T-cell (primary cell): ENCODE measurements at regions not wholly inside any gene's neighbourhood (a gene's known extent, or its start where the extent isn't known, plus 50 kb on each side); places are given as distances from the start of the nearest gene placed in this dataset.

Source experiments
- ATAC-seq, 4 experiments: fragments of 200-7000 bp in 3 of 4; fragments of 150-1000 bp in 1 of 4; cut with Tn5 transposase; replicated peaks in 1 of 4; 1 replicate in 3 of 4; 2 replicates in 1 of 4; pipeline ENCODE4 v1.10.0; 2021; ENCODE audit warnings: moderate library complexity in 3 of 4, mild to moderate bottlenecking in 2 of 4, moderate number of reproducible peaks in 1 of 4
- CTCF ChIA-PET, 2 donors: fragments of 300-600 bp; sonication (Branson Sonifier 250); formaldehyde crosslinking; loops; one replicate each; lab custom pipeline; 2022; ENCODE audit warnings: antibody characterized with exemption in 2 of 2; lab: Charles Lee
- POLR2A ChIA-PET, 2 donors: fragments of 300-600 bp; sonication (Branson Sonifier 250); formaldehyde crosslinking; loops; one replicate each; lab custom pipeline; 2022; ENCODE audit warnings: antibody characterized with exemption in 2 of 2; lab: Charles Lee
- DNase-seq, 35 experiments: peaks; one replicate each; pipeline versions ENCODE4 v3.0.0 to v3.0.0-alpha.2; 2013 to 2023
- H3K27ac ChIP-seq: one replicate; pipeline ENCODE4 v1.5.1; 2013; ENCODE audit warnings: low read length
- H3K27me3 ChIP-seq, 2 experiments: replicated peaks in 1 of 2; 1 replicate in 1 of 2; 2 replicates in 1 of 2; pipeline versions ENCODE4 v1.6.1 to v1.7.0; 2013; ENCODE audit warnings: low read length in 1 of 2, mixed read lengths in 1 of 2; ENCODE audit not compliant: control insufficient read depth in 2 of 2, insufficient read depth in 2 of 2; ENCODE audit errors: extremely low read depth in 1 of 2
- H3K36me3 ChIP-seq, 2 donors: 1 replicate in 1 of 2; 2 replicates in 1 of 2; pipeline versions ENCODE4 v1.6.1 to v1.7.0; 2013; ENCODE audit warnings: low read length in 1 of 2; ENCODE audit not compliant: control insufficient read depth in 2 of 2, insufficient read depth in 1 of 2; ENCODE audit errors: extremely low read depth in 1 of 2
- H3K4me1 ChIP-seq, 2 experiments: 1 replicate in 1 of 2; 2 replicates in 1 of 2; pipeline versions ENCODE4 v1.6.1 to v1.7.0; 2013; ENCODE audit warnings: low read length in 2 of 2, mixed read lengths in 1 of 2; ENCODE audit not compliant: insufficient read depth in 2 of 2, control insufficient read depth in 1 of 2; ENCODE audit errors: extremely low read depth in 1 of 2
- H3K4me3 ChIP-seq, 2 donors: 1 replicate in 1 of 2; 2 replicates in 1 of 2; pipeline versions ENCODE4 v1.5.1 to v1.7.0; 2013; ENCODE audit warnings: mild to moderate bottlenecking in 2 of 2, low read length in 1 of 2, moderate library complexity in 1 of 2; ENCODE audit not compliant: control insufficient read depth in 1 of 2; ENCODE audit errors: extremely low read depth in 1 of 2
- H3K9me3 ChIP-seq: 2 replicates; pipeline ENCODE4 v1.7.0; 2013
- H3K27ac Mint-ChIP-seq, 2 donors: one replicate each; pipeline ENCODE4 v1.8.0; 2020 to 2021; ENCODE audit warnings: mild to moderate bottlenecking in 2 of 2, mixed read lengths in 2 of 2
- H3K27me3 Mint-ChIP-seq, 2 donors: one replicate each; pipeline ENCODE4 v1.8.0; 2021 to 2022; ENCODE audit warnings: mixed read lengths in 2 of 2
- H3K36me3 Mint-ChIP-seq: one replicate; pipeline ENCODE4 v1.8.0; 2021; ENCODE audit warnings: mixed read lengths
- H3K4me1 Mint-ChIP-seq, 3 donors: one replicate each; pipeline ENCODE4 v1.8.0; 2020 to 2022; ENCODE audit warnings: mixed read lengths in 3 of 3, mild to moderate bottlenecking in 1 of 3
- H3K4me3 Mint-ChIP-seq, 3 donors: one replicate each; pipeline ENCODE4 v1.8.0; 2020 to 2022; ENCODE audit warnings: mild to moderate bottlenecking in 3 of 3, mixed read lengths in 3 of 3, moderate library complexity in 3 of 3
- H3K9me3 Mint-ChIP-seq, 3 donors: one replicate each; pipeline ENCODE4 v1.8.0; 2020 to 2022; ENCODE audit warnings: mixed read lengths in 3 of 3
- WGBS: methylation state at CpG from one replicate; pipeline ENCODE4 v1.1.5; 2013; ENCODE audit warnings: missing lambda C conversion rate; ENCODE audit not compliant: insufficient coverage; 5-methylcytosine and 5-hydroxymethylcytosine counted together

- peak overlapping the region in 1 of 2 donors; percentile 36 for H3K27ac Mint-ChIP-seq
Measured at GRCh38 chr6:148147463-148147830, 195.2 kb upstream of the SASH1 start.

GRCh38 chr6:148151896-148152643 lies 190.6 kb upstream of the SASH1 start:
- no peak for ATAC-seq
- no peaks in the 10 kb centered on the region for H3K4me1 ChIP-seq
- no peak overlapping the region for H3K27ac ChIP-seq
- no peaks in the 10 kb centered on the region for H3K36me3 Mint-ChIP-seq
- peaks cover 1% of the 10 kb centered on the region in 3 donors for H3K4me1 Mint-ChIP-seq
- CTCF ChIA-PET: interaction anchor here in 1 of 2 donors (0.7 kb wide), 1 partner anchor 73 kb away, joined by 3 read pairs; no protein-coding TSS in a partner anchor
- peaks cover 0 to 17% of the 10 kb centered on the region in 2 donors for H3K27me3 Mint-ChIP-seq
- no peak overlapping the region for H3K4me3 ChIP-seq
- peaks cover 2% of the 10 kb centered on the region in 2 experiments for H3K27me3 ChIP-seq
- DNase-seq: no peak
- no peak overlapping the region for H3K4me3 Mint-ChIP-seq
- POLR2A ChIA-PET: no interaction called here
- H3K9me3 Mint-ChIP-seq: no peaks in the 10 kb centered on the region
- 98% methylated on average over 6 of the region's 6 CpGs for WGBS
- no peaks in the 10 kb centered on the region for H3K9me3 ChIP-seq
- no peak overlapping the region for H3K27ac Mint-ChIP-seq
- H3K36me3 ChIP-seq: no peaks in the 10 kb centered on the region

More at GRCh38 chr6:148147463-148147830, 195.2 kb upstream of the SASH1 start:
- no peak overlapping the region for H3K4me3 ChIP-seq
- peaks cover 0 to 9% of the 10 kb centered on the region in 2 experiments for H3K4me1 ChIP-seq
- peaks cover 7 to 20% of the 10 kb centered on the region in 2 donors for H3K27me3 Mint-ChIP-seq
- H3K9me3 Mint-ChIP-seq: no peaks in the 10 kb centered on the region
- H3K36me3 ChIP-seq: no peaks in the 10 kb centered on the region
- peaks cover 7 to 16% (median 13%) of the 10 kb centered on the region in 3 donors for H3K4me1 Mint-ChIP-seq
- H3K27ac ChIP-seq: no peak overlapping the region
- WGBS: 100% methylated on average over 1 of the region's 3 CpGs
- DNase-seq: no peak
- ATAC-seq: no peak
- POLR2A ChIA-PET: interaction anchor here in 1 of 2 donors (0.6 to 0.9 kb wide), 3 partner anchors 17 to 425 kb away, joined by 3 to 6 read pairs (median 6); no protein-coding TSS in a partner anchor
- H3K9me3 ChIP-seq: no peaks in the 10 kb centered on the region
- peaks cover 2% of the 10 kb centered on the region in 2 experiments for H3K27me3 ChIP-seq
- H3K4me3 Mint-ChIP-seq: no peak overlapping the region
- CTCF ChIA-PET: interaction anchor here in 1 of 2 donors (0.5 to 1.3 kb wide), 3 partner anchors 18 to 1601 kb away, joined by 6 read pairs; no protein-coding TSS in a partner anchor
- H3K36me3 Mint-ChIP-seq: no peaks in the 10 kb centered on the region

GRCh38 chr6:148154668-148155067 lies 188.0 kb upstream of the SASH1 start:
- DNase-seq (no peak), ATAC-seq (no peak)
- POLR2A ChIA-PET: no interaction called here
- Mint-ChIP-seq H3K4me3 (no peak overlapping the region), H3K9me3 (no peaks in the 10 kb centered on the region), H3K36me3 (no peaks in the 10 kb centered on the region), H3K27me3 (peaks cover 0 to 17% of the 10 kb centered on the region in 2 donors), H3K4me1 (no peaks in the 10 kb centered on the region), H3K27ac (no peak overlapping the region)
- H3K4me1 ChIP-seq: no peaks in the 10 kb centered on the region
- H3K27ac ChIP-seq: no peak overlapping the region
- no peak overlapping the region for H3K4me3 ChIP-seq
- CTCF ChIA-PET: no interaction called here
- H3K27me3 ChIP-seq: peaks cover 2% of the 10 kb centered on the region in 2 experiments
- H3K36me3 ChIP-seq: no peaks in the 10 kb centered on the region
- no peaks in the 10 kb centered on the region for H3K9me3 ChIP-seq

- no peaks in the 10 kb centered on the region for H3K4me1 ChIP-seq
- H3K36me3 Mint-ChIP-seq: no peaks in the 10 kb centered on the region
- ChIA-PET CTCF (no interaction called here), POLR2A (no interaction called here)
- H3K9me3 ChIP-seq: no peaks in the 10 kb centered on the region
- no peak overlapping the region for H3K27ac Mint-ChIP-seq
- no peak overlapping the region for H3K27ac ChIP-seq
- DNase-seq (no peak), ATAC-seq (no peak)
- H3K27me3 ChIP-seq: peaks cover 2% of the 10 kb centered on the region in 2 experiments
- no peaks in the 10 kb centered on the region for H3K4me1 Mint-ChIP-seq
- peaks cover 0 to 17% of the 10 kb centered on the region in 2 donors for H3K27me3 Mint-ChIP-seq
- 62% methylated on average over 2 of the region's 6 CpGs for WGBS
- H3K9me3 Mint-ChIP-seq: no peaks in the 10 kb centered on the region
- no peaks in the 10 kb centered on the region for H3K36me3 ChIP-seq
- no peak overlapping the region for H3K4me3 ChIP-seq
- H3K4me3 Mint-ChIP-seq: no peak overlapping the region
Measured at GRCh38 chr6:148155293-148155692, 187.3 kb upstream of the SASH1 start.

GRCh38 chr6:148157841-148158240 lies 184.8 kb upstream of the SASH1 start:
- Mint-ChIP-seq H3K27ac (no peak overlapping the region), H3K4me3 (no peak overlapping the region), H3K9me3 (no peaks in the 10 kb centered on the region), H3K27me3 (peaks cover 0 to 9% of the 10 kb centered on the region in 2 donors), H3K36me3 (no peaks in the 10 kb centered on the region), H3K4me1 (no peaks in the 10 kb centered on the region)
- no peaks in the 10 kb centered on the region for H3K36me3 ChIP-seq
- H3K4me3 ChIP-seq: no peak overlapping the region
- CTCF ChIA-PET: no interaction called here
- no peak for DNase-seq
- H3K9me3 ChIP-seq: no peaks in the 10 kb centered on the region
- WGBS: 81% methylated on average over 3 of the region's 4 CpGs
- H3K4me1 ChIP-seq: no peaks in the 10 kb centered on the region
- POLR2A ChIA-PET: no interaction called here
- no peaks in the 10 kb centered on the region for H3K27me3 ChIP-seq
- ATAC-seq: no peak
- no peak overlapping the region for H3K27ac ChIP-seq

GRCh38 chr6:148164645-148165044 lies 178.0 kb upstream of the SASH1 start:
- Histone ChIP-seq H3K27me3 (peaks cover 0 to 2% of the 10 kb centered on the region in 2 experiments), H3K36me3 (no peaks in the 10 kb centered on the region), H3K4me3 (no peak overlapping the region), H3K4me1 (no peaks in the 10 kb centered on the region), H3K27ac (no peak overlapping the region), H3K9me3 (no peaks in the 10 kb centered on the region)
- no peak for DNase-seq
- ChIA-PET POLR2A (no interaction called here), CTCF (interaction anchor here (0.6 to 1.3 kb wide), 3 partner anchors 17 to 1308 kb away, joined by 4 to 6 read pairs (median 6); no protein-coding TSS in a partner anchor)
- H3K4me1 Mint-ChIP-seq: no peaks in the 10 kb centered on the region
- no peak overlapping the region for H3K4me3 Mint-ChIP-seq
- no peaks in the 10 kb centered on the region for H3K9me3 Mint-ChIP-seq
- H3K27me3 Mint-ChIP-seq: peaks cover 6 to 9% of the 10 kb centered on the region in 2 donors
- H3K36me3 Mint-ChIP-seq: no peaks in the 10 kb centered on the region
- no peak for ATAC-seq
- WGBS: 46% methylated on average over 2 of the region's 4 CpGs
- H3K27ac Mint-ChIP-seq: no peak overlapping the region
